Fibroblast of lung (primary cell): ENCODE measurements at regions not wholly inside any gene's neighbourhood (a gene's known extent, or its start where the extent isn't known, plus 50 kb on each side); places are given as distances from the start of the nearest gene placed in this dataset.

Experiments used
- EZH2 ChIP-seq: IDR thresholded peaks from 2 replicates; pipeline ENCODE4 v1.5.1; 2012; ENCODE audit warnings: low read length, control low read depth, mild to moderate bottlenecking; ENCODE audit errors: missing control alignments
- TF ChIP-seq, protein P1 (sequence below), 2 donors: IDR thresholded peaks in 1 of 2; conservative IDR thresholded peaks in 1 of 2; 1 replicate in 1 of 2; 2 replicates in 1 of 2; pipeline ENCODE4 v1.5.1; 2011 to 2012; ENCODE audit warnings: low read length in 2 of 2, control low read depth in 1 of 2, inconsistent platforms in 1 of 2, low read depth in 1 of 2, mild to moderate bottlenecking in 1 of 2

DNA sequence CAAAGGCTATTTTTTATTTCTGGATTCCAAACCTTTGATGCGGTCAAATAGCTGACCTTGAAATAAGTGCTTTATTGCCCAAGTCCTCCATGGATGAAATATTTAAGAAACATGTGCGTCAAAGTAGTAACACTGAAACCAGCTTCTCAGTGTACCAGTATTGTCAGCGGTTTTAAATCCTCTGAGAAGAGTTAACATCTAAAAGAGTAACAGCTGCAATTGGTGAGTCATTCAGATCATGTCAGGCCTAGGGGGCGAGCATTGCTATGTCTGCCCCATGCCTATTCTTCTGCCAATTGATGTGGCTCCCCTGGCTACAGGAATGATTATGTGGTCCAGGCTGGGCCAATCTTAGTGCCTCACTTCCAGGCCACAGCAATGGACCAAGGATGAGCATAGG lies 263.3 kb upstream of the SORL1-AS1 start:
- TF ChIP-seq, protein P1, sequence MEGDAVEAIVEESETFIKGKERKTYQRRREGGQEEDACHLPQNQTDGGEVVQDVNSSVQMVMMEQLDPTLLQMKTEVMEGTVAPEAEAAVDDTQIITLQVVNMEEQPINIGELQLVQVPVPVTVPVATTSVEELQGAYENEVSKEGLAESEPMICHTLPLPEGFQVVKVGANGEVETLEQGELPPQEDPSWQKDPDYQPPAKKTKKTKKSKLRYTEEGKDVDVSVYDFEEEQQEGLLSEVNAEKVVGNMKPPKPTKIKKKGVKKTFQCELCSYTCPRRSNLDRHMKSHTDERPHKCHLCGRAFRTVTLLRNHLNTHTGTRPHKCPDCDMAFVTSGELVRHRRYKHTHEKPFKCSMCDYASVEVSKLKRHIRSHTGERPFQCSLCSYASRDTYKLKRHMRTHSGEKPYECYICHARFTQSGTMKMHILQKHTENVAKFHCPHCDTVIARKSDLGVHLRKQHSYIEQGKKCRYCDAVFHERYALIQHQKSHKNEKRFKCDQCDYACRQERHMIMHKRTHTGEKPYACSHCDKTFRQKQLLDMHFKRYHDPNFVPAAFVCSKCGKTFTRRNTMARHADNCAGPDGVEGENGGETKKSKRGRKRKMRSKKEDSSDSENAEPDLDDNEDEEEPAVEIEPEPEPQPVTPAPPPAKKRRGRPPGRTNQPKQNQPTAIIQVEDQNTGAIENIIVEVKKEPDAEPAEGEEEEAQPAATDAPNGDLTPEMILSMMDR (conservative IDR thresholded peaks at IDR 0.05 in 1 of 2, IDR thresholded peaks at IDR 0.05 in 1 of 2; ENCODE audit: low read depth in 1 of 2, low read length in 2 of 2): no peak
- TF ChIP-seq EZH2: no peak
